ENCODE measurements at regions not wholly inside any gene's neighbourhood (a gene's known extent, or its start where the extent isn't known, plus 50 kb on each side); places are given as distances from the start of the nearest gene placed in this dataset.

- ATAC-seq, result no peak
These were observed 280.6 kb upstream of the PARD3B start for GRCh38 chr2:204264621-204265140.

GRCh38 chr2:204265681-204266181 is 279.5 kb upstream of the PARD3B start:
- H3K27me3 Mint-ChIP-seq, result peaks cover 20 to 59% (median 28%) of the 10 kb centered on the region in 5 donors
- H3K9me3 Mint-ChIP-seq, result peaks cover 0 to 6% (median 4%) of the 10 kb centered on the region in 9 donors
- no peak overlapping the region for H3K27ac Mint-ChIP-seq
- ATAC-seq (no peak), DNase-seq (no peak)
- POLR2A ChIA-PET, result no interaction called here
- H3K36me3 Mint-ChIP-seq, result no peaks in the 10 kb centered on the region
- no peak overlapping the region for H3K4me3 Mint-ChIP-seq
- no peaks in the 10 kb centered on the region for H3K4me1 Mint-ChIP-seq

More at GRCh38 chr2:204264621-204265140, 280.6 kb upstream of the PARD3B start:
- Mint-ChIP-seq H3K27me3 (peaks cover 20 to 66% (median 28%) of the 10 kb centered on the region in 5 donors), H3K36me3 (no peaks in the 10 kb centered on the region), H3K27ac (peak overlapping the region in 1 of 10 donors; percentile 5), H3K4me1 (no peaks in the 10 kb centered on the region), H3K4me3 (no peak overlapping the region), H3K9me3 (peaks cover 0 to 2% (median 0%) of the 10 kb centered on the region in 9 donors)
- DNase-seq, result no peak
- POLR2A ChIA-PET, result no interaction called here

- Mint-ChIP-seq H3K4me3 (no peak overlapping the region), H3K9me3 (peaks cover 0 to 11% (median 4%) of the 10 kb centered on the region in 9 donors), H3K27ac (no peak overlapping the region), H3K36me3 (peaks cover 0 to 6% (median 0%) of the 10 kb centered on the region in 3 donors), H3K4me1 (no peaks in the 10 kb centered on the region), H3K27me3 (peaks cover 20 to 52% (median 22%) of the 10 kb centered on the region in 5 donors)
- ATAC-seq (no peak), DNase-seq (no peak)
- POLR2A ChIA-PET, result no interaction called here
These were observed 276.8 kb upstream of the PARD3B start for GRCh38 chr2:204268458-204268857.

GRCh38 chr2:204268971-204269370 is 276.3 kb upstream of the PARD3B start:
- POLR2A ChIA-PET, result no interaction called here
- Mint-ChIP-seq H3K36me3 (peaks cover 0 to 6% (median 0%) of the 10 kb centered on the region in 3 donors), H3K27me3 (peaks cover 17 to 50% (median 19%) of the 10 kb centered on the region in 5 donors)

DNA sequence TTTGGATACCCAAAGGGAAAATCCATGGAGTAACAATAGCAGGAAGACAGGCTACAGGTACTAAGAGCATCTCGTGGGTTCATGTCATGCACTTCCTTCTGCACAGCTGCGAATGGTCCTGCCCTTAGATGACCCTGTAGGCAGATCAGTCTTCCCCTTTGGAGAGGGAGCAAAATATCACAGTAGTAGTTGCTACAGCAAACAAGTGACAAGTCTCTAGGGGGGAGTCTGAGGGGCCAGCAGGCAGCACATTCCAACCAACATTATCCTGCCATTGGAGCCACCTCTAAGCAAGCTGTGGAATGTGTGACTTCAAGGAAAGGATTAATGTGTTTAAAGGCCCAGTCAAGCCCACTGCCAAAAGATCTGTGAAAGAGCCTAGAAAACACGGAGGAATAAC is 273.2 kb upstream of the PARD3B start:
- POLR2A ChIA-PET, result no interaction called here
- H3K27ac Mint-ChIP-seq, result no peak overlapping the region
- H3K27me3 Mint-ChIP-seq, result peaks cover 0 to 40% (median 12%) of the 10 kb centered on the region in 5 donors
- H3K36me3 Mint-ChIP-seq, result peaks cover 0 to 6% (median 0%) of the 10 kb centered on the region in 3 donors
- H3K4me3 Mint-ChIP-seq, result no peak overlapping the region
- H3K4me1 Mint-ChIP-seq, result no peaks in the 10 kb centered on the region
- peaks cover 0 to 11% (median 4%) of the 10 kb centered on the region in 9 donors for H3K9me3 Mint-ChIP-seq
- ATAC-seq (no peak), DNase-seq (no peak)

More at GRCh38 chr2:204268971-204269370, 276.3 kb upstream of the PARD3B start:
- Mint-ChIP-seq H3K27ac (no peak overlapping the region), H3K4me3 (no peak overlapping the region), H3K9me3 (peaks cover 0 to 11% (median 4%) of the 10 kb centered on the region in 9 donors), H3K4me1 (no peaks in the 10 kb centered on the region)
- ATAC-seq (no peak), DNase-seq (no peak)

GRCh38 chr2:204272610-204273287 is 272.5 kb upstream of the PARD3B start:
- ATAC-seq (no peak), DNase-seq (no peak)
- H3K27me3 Mint-ChIP-seq, result peaks cover 0 to 34% (median 10%) of the 10 kb centered on the region in 5 donors
- POLR2A ChIA-PET, result no interaction called here
- peaks cover 0 to 11% (median 4%) of the 10 kb centered on the region in 9 donors for H3K9me3 Mint-ChIP-seq
- no peaks in the 10 kb centered on the region for H3K4me1 Mint-ChIP-seq
- H3K27ac Mint-ChIP-seq, result no peak overlapping the region
- H3K36me3 Mint-ChIP-seq, result peaks cover 0 to 6% (median 0%) of the 10 kb centered on the region in 3 donors
- no peak overlapping the region for H3K4me3 Mint-ChIP-seq

DNA sequence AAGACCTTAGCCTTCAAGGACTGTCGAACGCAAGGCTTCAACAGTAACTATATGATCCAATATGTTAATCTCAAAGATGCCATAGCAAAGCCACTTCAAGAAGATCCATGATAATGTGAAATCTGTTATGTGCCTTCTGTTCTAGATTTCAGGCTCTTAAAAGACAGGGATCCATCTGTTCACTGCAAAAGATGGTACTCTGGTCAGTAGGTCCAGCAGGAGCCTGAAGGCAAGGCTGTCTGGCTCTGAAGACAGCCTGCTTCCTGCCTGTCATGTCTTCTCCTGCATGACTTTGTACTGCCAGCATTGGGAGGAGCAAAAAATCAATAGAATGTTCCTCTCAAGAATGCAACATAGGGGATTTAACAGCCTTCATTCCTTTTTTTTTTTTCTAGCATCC is 270.8 kb upstream of the PARD3B start:
- Mint-ChIP-seq H3K4me1 (no peaks in the 10 kb centered on the region), H3K27ac (no peak overlapping the region), H3K27me3 (peaks cover 1 to 32% (median 10%) of the 10 kb centered on the region in 5 donors), H3K4me3 (no peak overlapping the region), H3K36me3 (peaks cover 0 to 6% (median 0%) of the 10 kb centered on the region in 3 donors), H3K9me3 (peaks cover 0 to 11% (median 4%) of the 10 kb centered on the region in 9 donors)
- ATAC-seq, result no peak
- POLR2A ChIA-PET, result no interaction called here
- DNase-seq, result no peak

DNA sequence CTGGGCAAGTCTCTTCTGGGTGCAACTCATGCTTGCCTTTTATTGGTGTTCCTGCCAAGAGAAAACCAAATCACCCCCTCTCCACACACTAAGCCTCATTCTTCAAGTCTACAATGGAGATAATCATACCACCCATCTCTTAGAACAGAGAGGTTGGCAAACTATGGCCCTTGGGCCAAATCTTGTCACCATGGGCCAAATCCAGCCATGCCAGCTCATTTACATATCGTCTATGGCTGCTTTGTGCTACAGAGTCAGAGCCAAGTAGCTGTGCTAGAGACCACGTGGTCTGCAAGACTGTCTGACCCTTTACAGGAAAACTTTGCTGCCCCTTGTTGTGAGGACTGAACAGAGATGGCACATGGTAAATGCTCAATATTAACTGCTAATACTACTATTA is 270.3 kb upstream of the PARD3B start:
- H3K4me3 Mint-ChIP-seq, result no peak overlapping the region
- POLR2A ChIA-PET, result no interaction called here
- no peaks in the 10 kb centered on the region for H3K4me1 Mint-ChIP-seq
- peaks cover 0 to 6% (median 0%) of the 10 kb centered on the region in 3 donors for H3K36me3 Mint-ChIP-seq
- peaks cover 0 to 11% (median 4%) of the 10 kb centered on the region in 9 donors for H3K9me3 Mint-ChIP-seq
- no peak for DNase-seq
- ATAC-seq, result no peak
- peaks cover 1 to 32% (median 10%) of the 10 kb centered on the region in 5 donors for H3K27me3 Mint-ChIP-seq
- no peak overlapping the region for H3K27ac Mint-ChIP-seq

DNA sequence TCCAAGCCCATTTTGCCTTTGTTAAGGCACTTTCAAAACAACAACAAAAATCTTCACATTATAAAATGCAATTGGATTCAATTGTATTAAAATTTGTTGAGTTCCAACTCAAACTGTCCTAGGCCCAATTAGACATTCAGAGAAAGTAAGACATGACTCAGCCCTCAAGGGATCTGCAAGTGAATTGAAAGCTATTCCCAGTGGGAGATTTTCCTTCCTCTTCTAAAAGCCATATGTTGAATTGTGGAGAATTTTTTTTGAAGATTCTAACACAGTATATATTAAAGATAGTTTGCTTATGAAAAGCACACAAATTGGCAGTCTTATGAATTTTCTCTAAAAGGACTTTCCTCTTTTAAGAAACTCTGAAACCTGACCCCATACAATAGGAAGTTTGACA is 268.0 kb upstream of the PARD3B start:
- Mint-ChIP-seq H3K36me3 (no peaks in the 10 kb centered on the region), H3K9me3 (no peaks in the 10 kb centered on the region), H3K27me3 (peaks cover 4 to 35% (median 13%) of the 10 kb centered on the region in 5 donors), H3K4me3 (no peak overlapping the region), H3K4me1 (no peaks in the 10 kb centered on the region), H3K27ac (no peak overlapping the region)
- POLR2A ChIA-PET, result no interaction called here
- DNase-seq (no peak), ATAC-seq (no peak)

DNA sequence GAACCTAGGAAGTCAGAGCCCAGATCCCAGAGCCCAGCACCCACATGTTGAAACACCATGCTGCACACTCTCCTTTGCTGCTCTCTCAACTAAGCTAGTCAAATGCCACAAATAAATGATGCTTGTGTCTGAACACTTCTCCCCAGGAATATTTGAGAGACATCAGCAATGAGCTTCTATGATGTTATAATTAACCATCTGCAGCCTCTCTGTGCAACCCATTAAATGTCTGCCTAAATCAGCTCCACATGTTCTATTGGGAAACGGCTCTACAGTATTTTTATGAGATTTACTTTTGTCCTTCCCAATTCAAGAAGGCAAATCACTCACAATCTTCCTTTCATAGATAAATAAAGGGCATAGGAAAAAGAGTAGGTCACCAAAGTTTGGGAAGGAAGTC is 266.8 kb upstream of the PARD3B start:
- POLR2A ChIA-PET, result no interaction called here
- ATAC-seq, result no peak
- no peaks in the 10 kb centered on the region for H3K36me3 Mint-ChIP-seq
- H3K4me1 Mint-ChIP-seq, result no peaks in the 10 kb centered on the region
- no peak for DNase-seq
- no peak overlapping the region for H3K27ac Mint-ChIP-seq
- H3K27me3 Mint-ChIP-seq, result peaks cover 5 to 40% (median 16%) of the 10 kb centered on the region in 5 donors
- no peaks in the 10 kb centered on the region for H3K9me3 Mint-ChIP-seq
- no peak overlapping the region for H3K4me3 Mint-ChIP-seq

DNA sequence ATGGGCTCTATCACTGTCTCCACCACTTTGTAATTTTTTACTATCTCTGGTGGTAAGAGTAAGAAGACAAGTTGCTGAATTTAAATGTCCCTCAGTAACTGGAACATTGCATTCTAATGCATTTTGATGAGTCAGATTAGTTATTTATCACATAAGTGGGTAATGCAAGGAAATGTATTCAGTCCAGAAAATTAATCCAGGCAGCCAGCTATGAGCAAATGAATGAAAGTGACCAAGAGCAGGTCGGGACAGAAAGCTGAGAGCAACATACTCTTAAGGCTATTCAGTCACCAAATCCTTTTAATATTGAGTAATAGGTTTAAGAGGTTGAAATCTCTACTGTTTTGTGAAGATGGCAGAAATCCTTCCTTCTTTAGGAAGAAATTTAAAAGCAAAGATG is 265.5 kb upstream of the PARD3B start:
- H3K4me1 Mint-ChIP-seq, result no peaks in the 10 kb centered on the region
- H3K27me3 Mint-ChIP-seq, result peaks cover 5 to 49% (median 15%) of the 10 kb centered on the region in 5 donors
- no peaks in the 10 kb centered on the region for H3K36me3 Mint-ChIP-seq
- POLR2A ChIA-PET, result no interaction called here
- DNase-seq, result no peak
- H3K9me3 Mint-ChIP-seq, result no peaks in the 10 kb centered on the region
- no peak for ATAC-seq
- H3K4me3 Mint-ChIP-seq, result no peak overlapping the region
- H3K27ac Mint-ChIP-seq, result no peak overlapping the region

- Mint-ChIP-seq H3K36me3 (no peaks in the 10 kb centered on the region), H3K27ac (no peak overlapping the region), H3K4me1 (no peaks in the 10 kb centered on the region), H3K4me3 (no peak overlapping the region), H3K9me3 (no peaks in the 10 kb centered on the region), H3K27me3 (peaks cover 7 to 45% (median 15%) of the 10 kb centered on the region in 5 donors)
- POLR2A ChIA-PET, result no interaction called here
- DNase-seq, result no peak
- ATAC-seq, result no peak
These were observed 265.0 kb upstream of the PARD3B start for GRCh38 chr2:204280262-204280668.

GRCh38 chr2:204282081-204282480 is 263.2 kb upstream of the PARD3B start:
- POLR2A ChIA-PET, result no interaction called here
- Mint-ChIP-seq H3K27me3 (peaks cover 7 to 36% (median 15%) of the 10 kb centered on the region in 5 donors), H3K9me3 (no peaks in the 10 kb centered on the region), H3K27ac (no peak overlapping the region), H3K36me3 (no peaks in the 10 kb centered on the region), H3K4me3 (no peak overlapping the region), H3K4me1 (no peaks in the 10 kb centered on the region)
- ATAC-seq (no peak), DNase-seq (no peak)
